Dendritic cell treated with granulocyte-macrophage colony-stimulating factor and Interleukin-4, amounts not matched to agents 40 ng/mL and 50 ng/mL, for 4 days (primary cell): ENCODE measurements at regions not wholly inside any gene's neighbourhood (a gene's known extent, or its start where the extent isn't known, plus 50 kb on each side); places are given as distances from the start of the nearest gene placed in this dataset.
"Not testable (repeated sequence)": the region's sequence is repeated elsewhere in the genome, so short reads cannot be mapped to it uniquely, and the experiment has no call there.

Experiments used
- H3K27ac Mint-ChIP-seq: one replicate; pipeline ENCODE4 v1.8.0; 2022; ENCODE audit warnings: mild to moderate bottlenecking, mixed read lengths
- H3K27me3 Mint-ChIP-seq: one replicate; pipeline ENCODE4 v1.8.0; 2022; ENCODE audit warnings: mild to moderate bottlenecking, mixed read lengths
- H3K36me3 Mint-ChIP-seq: one replicate; pipeline ENCODE4 v1.8.0; 2022; ENCODE audit warnings: low read depth, mixed read lengths
- H3K4me1 Mint-ChIP-seq: one replicate; pipeline ENCODE4 v1.8.0; 2022; ENCODE audit warnings: low read depth, mixed read lengths
- H3K4me3 Mint-ChIP-seq: one replicate; pipeline ENCODE4 v1.8.0; 2022; ENCODE audit warnings: mild to moderate bottlenecking, moderate library complexity, mixed read lengths
- H3K9me3 Mint-ChIP-seq: one replicate; pipeline ENCODE4 v1.8.0; 2022; ENCODE audit warnings: mixed read lengths
- intact Hi-C: fragments of 100-400 bp; cut with micrococcal nuclease; formaldehyde crosslinking; loops from one replicate; pipeline ENCODE4 v1.15.0; 2022

- Mint-ChIP-seq H3K27me3 (no peaks in the 10 kb centered on the region), H3K4me1 (no peaks in the 10 kb centered on the region), H3K36me3 (no peaks in the 10 kb centered on the region), H3K27ac (no peak overlapping the region), H3K4me3 (no peak overlapping the region), H3K9me3 (peaks cover 6% of the 10 kb centered on the region)
- intact Hi-C loops, result no loop called here
These were observed 112.5 kb downstream of the EFEMP1 start for GRCh38 chr2:55811048-55811447.

GRCh38 chr2:55810622-55811020 lies 113.0 kb downstream of the EFEMP1 start:
- H3K9me3 Mint-ChIP-seq, result peaks cover 6% of the 10 kb centered on the region
- no peaks in the 10 kb centered on the region for H3K36me3 Mint-ChIP-seq
- intact Hi-C loops, result no loop called here
- no peak overlapping the region for H3K4me3 Mint-ChIP-seq
- no peak overlapping the region for H3K27ac Mint-ChIP-seq
- peaks cover under 1% of the 10 kb centered on the region for H3K27me3 Mint-ChIP-seq
- H3K4me1 Mint-ChIP-seq, result no peaks in the 10 kb centered on the region

- Mint-ChIP-seq H3K27ac (no peak overlapping the region), H3K9me3 (peaks cover 4% of the 10 kb centered on the region), H3K27me3 (peaks cover 2% of the 10 kb centered on the region), H3K4me1 (no peaks in the 10 kb centered on the region), H3K4me3 (no peak overlapping the region), H3K36me3 (no peaks in the 10 kb centered on the region)
- intact Hi-C loops, result no loop called here
These were observed 113.5 kb downstream of the EFEMP1 start for GRCh38 chr2:55809875-55810621.

GRCh38 chr2:55807900-55808299 lies 114.3 kb upstream of the PNPT1 start:
- Mint-ChIP-seq H3K9me3 (no peaks in the 10 kb centered on the region), H3K36me3 (no peaks in the 10 kb centered on the region), H3K27me3 (peaks cover 2% of the 10 kb centered on the region), H3K4me1 (no peaks in the 10 kb centered on the region), H3K27ac (no peak overlapping the region), H3K4me3 (no peak overlapping the region)
- intact Hi-C loops, result no loop called here

GRCh38 chr2:55805686-55806085 lies 112.0 kb upstream of the PNPT1 start:
- Mint-ChIP-seq H3K36me3 (no peaks in the 10 kb centered on the region), H3K27ac (no peak overlapping the region), H3K27me3 (peaks cover 2% of the 10 kb centered on the region), H3K4me3 (no peak overlapping the region), H3K9me3 (no peaks in the 10 kb centered on the region), H3K4me1 (no peaks in the 10 kb centered on the region)
- intact Hi-C loops, result no loop called here

- intact Hi-C loops, result no loop called here
- peaks cover 2% of the 10 kb centered on the region for H3K27me3 Mint-ChIP-seq
These were observed 110.9 kb upstream of the PNPT1 start for GRCh38 chr2:55804535-55804934.

GRCh38 chr2:55802067-55802466 lies 108.4 kb upstream of the PNPT1 start:
- H3K9me3 Mint-ChIP-seq, result no peaks in the 10 kb centered on the region
- H3K4me1 Mint-ChIP-seq, result no peaks in the 10 kb centered on the region
- H3K27ac Mint-ChIP-seq, result no peak overlapping the region
- no peak overlapping the region for H3K4me3 Mint-ChIP-seq
- intact Hi-C loops, result no loop called here
- no peaks in the 10 kb centered on the region for H3K36me3 Mint-ChIP-seq
- H3K27me3 Mint-ChIP-seq, result peaks cover 2% of the 10 kb centered on the region

More at GRCh38 chr2:55804535-55804934, 110.9 kb upstream of the PNPT1 start:
- Mint-ChIP-seq H3K36me3 (no peaks in the 10 kb centered on the region), H3K4me3 (no peak overlapping the region), H3K9me3 (no peaks in the 10 kb centered on the region), H3K4me1 (no peaks in the 10 kb centered on the region), H3K27ac (no peak overlapping the region)

- no peak overlapping the region for H3K4me3 Mint-ChIP-seq
- no peak overlapping the region for H3K27ac Mint-ChIP-seq
- no peaks in the 10 kb centered on the region for H3K36me3 Mint-ChIP-seq
- peaks cover 2% of the 10 kb centered on the region for H3K27me3 Mint-ChIP-seq
- H3K9me3 Mint-ChIP-seq, result no peaks in the 10 kb centered on the region
- intact Hi-C loops, result no loop called here
- H3K4me1 Mint-ChIP-seq, result no peaks in the 10 kb centered on the region
These were observed 107.8 kb upstream of the PNPT1 start for GRCh38 chr2:55801436-55801835.

GRCh38 chr2:55799624-55800023 lies 106.0 kb upstream of the PNPT1 start:
- H3K4me1 Mint-ChIP-seq, H3K36me3 Mint-ChIP-seq, intact Hi-C loops, H3K27ac Mint-ChIP-seq, H3K9me3 Mint-ChIP-seq, H3K27me3 Mint-ChIP-seq, H3K4me3 Mint-ChIP-seq: not testable (repeated sequence)

- intact Hi-C loops, result no loop called here
- Mint-ChIP-seq H3K4me3 (no peak overlapping the region), H3K4me1 (no peaks in the 10 kb centered on the region), H3K9me3 (peaks cover 20% of the 10 kb centered on the region), H3K27ac (no peak overlapping the region), H3K27me3 (no peaks in the 10 kb centered on the region), H3K36me3 (no peaks in the 10 kb centered on the region)
These were observed 102.5 kb upstream of the PNPT1 start for GRCh38 chr2:55796121-55796520.

- H3K27me3 Mint-ChIP-seq, H3K36me3 Mint-ChIP-seq, H3K4me1 Mint-ChIP-seq, intact Hi-C loops, H3K27ac Mint-ChIP-seq, H3K4me3 Mint-ChIP-seq: not testable (repeated sequence)
- peaks cover 20% of the 10 kb centered on the region for H3K9me3 Mint-ChIP-seq
These were observed 100.0 kb upstream of the PNPT1 start for GRCh38 chr2:55793602-55794001.

- H3K4me1 Mint-ChIP-seq, result no peaks in the 10 kb centered on the region
- no peaks in the 10 kb centered on the region for H3K27me3 Mint-ChIP-seq
- H3K9me3 Mint-ChIP-seq, result no peaks in the 10 kb centered on the region
- intact Hi-C loops, result no loop called here
- no peaks in the 10 kb centered on the region for H3K36me3 Mint-ChIP-seq
- H3K4me3 Mint-ChIP-seq, result no peak overlapping the region
- no peak overlapping the region for H3K27ac Mint-ChIP-seq
These were observed 92.6 kb upstream of the PNPT1 start for GRCh38 chr2:55786280-55786679.

GRCh38 chr2:55783751-55784150 lies 90.1 kb upstream of the PNPT1 start:
- H3K4me1 Mint-ChIP-seq, H3K4me3 Mint-ChIP-seq, intact Hi-C loops, H3K27ac Mint-ChIP-seq, H3K36me3 Mint-ChIP-seq, H3K27me3 Mint-ChIP-seq, H3K9me3 Mint-ChIP-seq: not testable (repeated sequence)

GRCh38 chr2:55782528-55783173 lies 89.0 kb upstream of the PNPT1 start:
- H3K4me3 Mint-ChIP-seq, result no peak overlapping the region
- H3K4me1 Mint-ChIP-seq, result no peaks in the 10 kb centered on the region
- H3K27ac Mint-ChIP-seq, result no peak overlapping the region
- H3K9me3 Mint-ChIP-seq, result no peaks in the 10 kb centered on the region
- intact Hi-C loops, result no loop called here
- H3K27me3 Mint-ChIP-seq, result peaks cover 3% of the 10 kb centered on the region
- H3K36me3 Mint-ChIP-seq, result no peaks in the 10 kb centered on the region

GRCh38 chr2:55781542-55781941 lies 87.9 kb upstream of the PNPT1 start:
- no peaks in the 10 kb centered on the region for H3K4me1 Mint-ChIP-seq
- no peak overlapping the region for H3K27ac Mint-ChIP-seq
- intact Hi-C loops, result no loop called here
- no peak overlapping the region for H3K4me3 Mint-ChIP-seq
- H3K36me3 Mint-ChIP-seq, result no peaks in the 10 kb centered on the region
- H3K27me3 Mint-ChIP-seq, result peaks cover 3% of the 10 kb centered on the region
- no peaks in the 10 kb centered on the region for H3K9me3 Mint-ChIP-seq
